Aorta (tissue), 5 donors: ENCODE measurements at regions not wholly inside any gene's neighbourhood (a gene's known extent, or its start where the extent isn't known, plus 50 kb on each side); places are given as distances from the start of the nearest gene placed in this dataset.

ENCODE experiments used
- ATAC-seq: fragments of 200-7000 bp; cut with Tn5 transposase; one replicate; pipeline ENCODE4 v1.9.1; 2022; ENCODE audit warnings: moderate library complexity; ENCODE audit not compliant: low FRiP score
- DNase-seq, 2 donors: peaks; one replicate each; pipeline ENCODE4 v3.0.0-alpha.2; 2020
- H3K27ac ChIP-seq, 2 donors: one replicate each; pipeline ENCODE4 v1.5.1; 2013; ENCODE audit warnings: low read length in 2 of 2, mild to moderate bottlenecking in 2 of 2, moderate library complexity in 2 of 2, control low read depth in 1 of 2, inconsistent platforms in 1 of 2, low read depth in 1 of 2
- H3K27me3 ChIP-seq, 2 donors: one replicate each; pipeline ENCODE4 v1.6.1; 2013; ENCODE audit warnings: control low read depth in 1 of 2, low read length in 1 of 2, mild to moderate bottlenecking in 1 of 2, moderate library complexity in 1 of 2; ENCODE audit not compliant: insufficient read depth in 2 of 2, control insufficient read depth in 1 of 2
- H3K36me3 ChIP-seq, 2 donors: one replicate each; pipeline ENCODE4 v1.6.1; 2013; ENCODE audit warnings: control low read depth in 1 of 2, low read length in 1 of 2, mild to moderate bottlenecking in 1 of 2; ENCODE audit not compliant: insufficient read depth in 2 of 2, control insufficient read depth in 1 of 2
- H3K4me1 ChIP-seq, 2 donors: one replicate each; pipeline ENCODE4 v1.6.1; 2013; ENCODE audit warnings: low read length in 2 of 2, control low read depth in 1 of 2, mild to moderate bottlenecking in 1 of 2, moderate library complexity in 1 of 2; ENCODE audit not compliant: insufficient read depth in 2 of 2, control insufficient read depth in 1 of 2
- H3K4me3 ChIP-seq, 2 donors: one replicate each; pipeline ENCODE4 v1.5.1; 2013; ENCODE audit warnings: low read length in 2 of 2, control low read depth in 1 of 2, mild to moderate bottlenecking in 1 of 2
- H3K9me3 ChIP-seq: one replicate; pipeline ENCODE4 v1.6.1; 2013; ENCODE audit warnings: mild to moderate bottlenecking, low read length; ENCODE audit not compliant: control insufficient read depth
- WGBS, 2 donors: extraction: QIAGEN DNeasy Blood & Tissue Kit; methylation state at CpG; one replicate each; pipeline ENCODE4 v1.1.7; 2013; 5-methylcytosine and 5-hydroxymethylcytosine counted together
- intact Hi-C, 2 donors: fragments of 100-400 bp; cut with DNase I; formaldehyde crosslinking; loops; one replicate each; pipeline versions ENCODE4 v1.14.2 to v1.15.0; 2022
- donor health status: healthy with polysubstance abuse.
- donor health status: Bipolar disorder and iron deficiency.
- donor health status: DM: no; HTN: no; CAD: no.
- donor health status: DM: no; HTN: no; CAD: no.
- donor health status: DM: yes; HTN: yes; CAD: no.

GRCh38 chr4:36477861-36478260, 196.4 kb downstream of the DTHD1 start:
- 64 to 68% methylated on average over 2 of the region's 2 CpGs for WGBS, 2 donors
- DNase-seq (no peak), ATAC-seq (no peak)
- Histone ChIP-seq H3K27ac (no peak overlapping the region), H3K4me1 (no peaks in the 10 kb centered on the region), H3K36me3 (no peaks in the 10 kb centered on the region), H3K27me3 (no peaks in the 10 kb centered on the region), H3K9me3 (no peaks in the 10 kb centered on the region), H3K4me3 (no peak overlapping the region)
- intact Hi-C loops: no loop called here

- ATAC-seq (no peak), DNase-seq (no peak)
- Histone ChIP-seq H3K4me3 (no peak overlapping the region), H3K27ac (no peak overlapping the region), H3K27me3 (no peaks in the 10 kb centered on the region), H3K36me3 (no peaks in the 10 kb centered on the region), H3K9me3 (no peaks in the 10 kb centered on the region), H3K4me1 (no peaks in the 10 kb centered on the region)
- intact Hi-C loops: no loop called here
- WGBS, 2 donors: 85 to 87% methylated on average over 3 of the region's 3 CpGs
Observed at GRCh38 chr4:36485885-36486284, 204.5 kb downstream of the DTHD1 start.

GRCh38 chr4:36489798-36490197, 208.4 kb downstream of the DTHD1 start:
- intact Hi-C loops: no loop called here
- Histone ChIP-seq H3K4me3 (no peak overlapping the region), H3K27ac (no peak overlapping the region), H3K36me3 (no peaks in the 10 kb centered on the region), H3K27me3 (no peaks in the 10 kb centered on the region), H3K9me3 (no peaks in the 10 kb centered on the region), H3K4me1 (no peaks in the 10 kb centered on the region)
- DNase-seq (no peak), ATAC-seq (no peak)
- 54 to 78% methylated on average over 2 of the region's 2 CpGs for WGBS, 2 donors

- intact Hi-C loops: no loop called here
- 17 to 18% methylated on average over 1 of the region's 1 CpG for WGBS, 2 donors
Observed at GRCh38 chr4:36492041-36492440, 210.6 kb downstream of the DTHD1 start.

GRCh38 chr4:36492590-36492989, 211.2 kb downstream of the DTHD1 start:
- DNase-seq (no peak), ATAC-seq (no peak)
- no peaks in the 10 kb centered on the region for H3K9me3 ChIP-seq
- H3K36me3 ChIP-seq: no peaks in the 10 kb centered on the region
- intact Hi-C loops: no loop called here
- H3K4me3 ChIP-seq: no peak overlapping the region
- 84 to 96% methylated on average over 1 of the region's 1 CpG for WGBS, 2 donors
- H3K27ac ChIP-seq: no peak overlapping the region
- no peaks in the 10 kb centered on the region for H3K27me3 ChIP-seq
- no peaks in the 10 kb centered on the region for H3K4me1 ChIP-seq

More at GRCh38 chr4:36492041-36492440, 210.6 kb downstream of the DTHD1 start:
- H3K4me3 ChIP-seq: no peak overlapping the region
- H3K4me1 ChIP-seq: no peaks in the 10 kb centered on the region
- H3K27me3 ChIP-seq: no peaks in the 10 kb centered on the region
- no peaks in the 10 kb centered on the region for H3K36me3 ChIP-seq
- no peaks in the 10 kb centered on the region for H3K9me3 ChIP-seq
- no peak overlapping the region for H3K27ac ChIP-seq
- DNase-seq (no peak), ATAC-seq (no peak)

GRCh38 chr4:36493251-36493650, 211.8 kb downstream of the DTHD1 start:
- Histone ChIP-seq H3K36me3 (no peaks in the 10 kb centered on the region), H3K27me3 (no peaks in the 10 kb centered on the region), H3K4me3 (no peak overlapping the region), H3K4me1 (no peaks in the 10 kb centered on the region), H3K27ac (no peak overlapping the region), H3K9me3 (no peaks in the 10 kb centered on the region)
- DNase-seq (no peak), ATAC-seq (no peak)
- intact Hi-C loops: no loop called here
- WGBS, 2 donors: 78% methylated on average over 1 of the region's 1 CpG

- DNase-seq (no peak), ATAC-seq (no peak)
- no peaks in the 10 kb centered on the region for H3K9me3 ChIP-seq
- intact Hi-C loops: no loop called here
- H3K4me1 ChIP-seq: no peaks in the 10 kb centered on the region
- no peaks in the 10 kb centered on the region for H3K27me3 ChIP-seq
- H3K27ac ChIP-seq: no peak overlapping the region
- 60 to 65% methylated on average over 2 of the region's 2 CpGs for WGBS, 2 donors
- H3K36me3 ChIP-seq: no peaks in the 10 kb centered on the region
- no peak overlapping the region for H3K4me3 ChIP-seq
Observed at GRCh38 chr4:36494016-36494415, 212.6 kb downstream of the DTHD1 start.

- WGBS, 2 donors: 23% methylated on average over 2 of the region's 2 CpGs
- DNase-seq: no peak
- H3K27me3 ChIP-seq: no peaks in the 10 kb centered on the region
- no peak overlapping the region for H3K27ac ChIP-seq
- H3K9me3 ChIP-seq: no peaks in the 10 kb centered on the region
- ATAC-seq: no peak
- no peaks in the 10 kb centered on the region for H3K4me1 ChIP-seq
- H3K36me3 ChIP-seq: no peaks in the 10 kb centered on the region
- intact Hi-C loops: no loop called here
- no peak overlapping the region for H3K4me3 ChIP-seq
Observed at GRCh38 chr4:36494747-36495146, 213.3 kb downstream of the DTHD1 start.

- intact Hi-C loops: no loop called here
- Histone ChIP-seq H3K9me3 (no peaks in the 10 kb centered on the region), H3K4me1 (no peaks in the 10 kb centered on the region), H3K27me3 (no peaks in the 10 kb centered on the region), H3K36me3 (no peaks in the 10 kb centered on the region), H3K4me3 (no peak overlapping the region), H3K27ac (no peak overlapping the region)
- ATAC-seq (no peak), DNase-seq (no peak)
Observed at GRCh38 chr4:36502350-36502749, 220.9 kb downstream of the DTHD1 start.
